EL (cell line): ENCODE measurements at regions not wholly inside any gene's neighbourhood (a gene's known extent, or its start where the extent isn't known, plus 50 kb on each side); places are given as distances from the start of the nearest gene placed in this dataset.

Source experiments
- DNase-seq: peaks from one replicate; pipeline ENCODE4 v3.0.0-alpha.2; 2016

DNA sequence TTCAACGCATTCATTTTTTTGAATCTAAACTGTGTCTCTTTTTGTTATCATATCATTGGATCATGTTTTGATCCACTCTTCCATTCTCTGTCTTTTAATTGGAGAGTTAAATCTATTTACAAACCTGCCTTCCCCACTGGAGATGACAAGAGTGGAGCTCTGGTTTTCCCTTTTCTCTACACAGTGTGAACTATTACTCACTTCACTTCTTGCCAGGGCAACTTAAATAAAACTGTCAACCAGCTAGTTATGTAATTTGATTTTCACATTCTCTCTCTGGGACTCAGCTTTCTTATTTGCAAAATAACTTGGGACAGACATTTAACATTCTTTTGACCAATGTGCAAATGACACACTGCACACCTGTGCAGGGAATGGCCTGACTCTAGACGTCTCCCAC is 230.8 kb upstream of the CST7 start:
- no peak for DNase-seq

DNA sequence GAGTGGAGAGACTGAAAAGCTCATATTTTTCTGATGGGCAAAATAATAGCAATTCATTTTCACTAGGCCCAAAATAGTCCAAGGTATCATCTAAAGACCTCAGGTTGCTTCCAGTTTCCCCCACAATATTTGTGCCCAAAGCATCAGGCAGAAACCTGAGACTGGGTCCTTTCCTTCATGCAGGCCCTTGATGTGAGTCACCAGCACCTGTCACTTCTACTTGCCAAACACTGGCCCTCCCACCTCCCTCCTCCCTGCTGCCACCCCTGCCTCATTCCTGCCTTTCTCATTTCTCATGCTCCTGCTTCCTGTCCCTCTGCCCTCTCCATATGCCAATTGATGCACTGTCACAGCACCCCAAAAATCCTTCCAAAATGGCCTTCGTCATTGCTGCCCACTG is 230.4 kb upstream of the CST7 start:
- DNase-seq, result no peak

DNA sequence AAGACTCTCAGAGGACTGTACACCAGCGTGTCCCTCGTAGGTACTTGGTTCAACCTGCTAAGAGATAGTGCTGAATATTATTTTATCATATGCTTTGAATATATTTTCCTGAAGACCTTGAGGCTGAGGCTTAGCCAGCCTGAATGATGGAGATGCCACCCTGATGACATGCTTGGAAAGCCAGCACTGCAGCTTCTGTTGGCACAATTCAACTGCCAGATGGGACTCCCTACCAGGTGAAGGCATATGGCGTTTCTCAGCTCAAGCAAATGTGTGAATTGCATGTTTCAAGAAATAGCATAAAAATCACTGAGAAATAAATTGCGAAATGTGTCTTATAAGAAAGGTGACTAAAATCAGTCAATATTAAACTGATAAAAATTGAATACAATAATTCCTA is 228.1 kb upstream of the CST7 start:
- DNase-seq, result no peak

DNA sequence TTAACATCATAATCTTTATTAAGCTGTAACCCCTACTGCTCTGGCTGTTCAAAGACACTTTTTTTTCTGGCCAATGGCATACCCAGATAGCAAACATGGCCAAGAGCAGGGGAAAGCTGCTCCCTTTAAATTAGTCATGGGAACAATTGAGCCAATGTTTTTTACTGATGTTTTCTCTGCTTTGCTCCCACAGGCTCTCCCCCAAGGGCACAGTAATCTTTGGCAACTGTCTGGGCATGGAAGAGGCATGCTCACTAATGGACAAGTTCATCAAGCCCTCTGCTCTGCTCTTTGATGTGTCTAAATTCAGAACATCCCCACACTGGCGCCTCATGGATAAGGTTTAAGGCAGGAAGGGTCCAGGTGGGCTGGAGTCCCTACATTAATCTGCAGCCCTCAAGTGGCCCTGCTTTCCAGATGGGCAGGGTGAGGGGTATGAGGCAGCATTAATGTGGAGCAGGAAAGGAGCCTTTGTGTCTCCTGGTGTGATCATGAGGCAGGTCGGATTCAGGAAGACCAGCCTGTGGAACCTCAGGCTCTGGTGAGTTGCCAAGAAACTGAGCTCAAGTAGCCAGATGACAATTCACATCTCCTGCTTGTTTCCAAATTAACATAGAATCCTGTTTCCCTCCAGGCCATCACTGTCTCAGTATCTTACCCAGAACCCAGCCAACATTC is 227.0 kb upstream of the CST7 start:
- no peak for DNase-seq

DNA sequence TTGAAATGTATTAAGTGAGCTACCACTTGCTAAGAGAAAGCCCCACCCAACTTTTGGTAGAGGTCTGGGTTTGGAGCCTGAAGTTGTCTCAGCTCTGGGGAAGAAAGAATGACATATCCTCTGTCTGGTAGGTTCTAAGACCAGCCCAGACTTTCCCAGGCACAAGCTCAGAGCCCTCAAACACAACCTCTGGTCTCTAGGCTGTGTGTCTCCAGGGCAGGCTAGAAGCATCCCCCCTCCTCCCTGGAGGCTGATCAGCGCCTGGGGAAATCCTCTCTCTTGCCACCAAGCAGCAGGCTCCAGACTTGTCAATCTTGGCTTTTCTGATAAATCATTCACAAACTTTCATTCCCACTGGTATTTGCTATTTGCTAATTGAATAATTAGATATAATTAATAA is 226.5 kb upstream of the CST7 start:
- no peak for DNase-seq

DNA sequence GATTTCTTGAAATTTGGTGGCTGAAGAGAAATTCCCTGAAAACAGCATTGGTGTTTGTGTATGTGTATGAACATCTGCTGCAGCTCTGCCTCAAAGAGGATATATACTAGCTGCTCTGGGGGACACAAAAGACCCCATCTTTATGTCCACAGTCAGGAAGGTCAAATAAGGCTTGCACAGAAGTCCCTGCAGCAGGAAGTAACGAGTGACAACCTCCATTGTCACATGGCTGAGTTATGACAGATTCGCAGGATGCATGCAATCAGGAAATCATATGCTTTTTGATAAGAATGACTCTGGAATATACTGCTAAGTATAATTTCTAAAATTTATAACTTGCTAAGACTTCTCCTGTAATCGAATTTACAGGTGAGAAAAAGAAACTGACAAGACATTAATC is 225.9 kb upstream of the CST7 start:
- no peak for DNase-seq

DNA sequence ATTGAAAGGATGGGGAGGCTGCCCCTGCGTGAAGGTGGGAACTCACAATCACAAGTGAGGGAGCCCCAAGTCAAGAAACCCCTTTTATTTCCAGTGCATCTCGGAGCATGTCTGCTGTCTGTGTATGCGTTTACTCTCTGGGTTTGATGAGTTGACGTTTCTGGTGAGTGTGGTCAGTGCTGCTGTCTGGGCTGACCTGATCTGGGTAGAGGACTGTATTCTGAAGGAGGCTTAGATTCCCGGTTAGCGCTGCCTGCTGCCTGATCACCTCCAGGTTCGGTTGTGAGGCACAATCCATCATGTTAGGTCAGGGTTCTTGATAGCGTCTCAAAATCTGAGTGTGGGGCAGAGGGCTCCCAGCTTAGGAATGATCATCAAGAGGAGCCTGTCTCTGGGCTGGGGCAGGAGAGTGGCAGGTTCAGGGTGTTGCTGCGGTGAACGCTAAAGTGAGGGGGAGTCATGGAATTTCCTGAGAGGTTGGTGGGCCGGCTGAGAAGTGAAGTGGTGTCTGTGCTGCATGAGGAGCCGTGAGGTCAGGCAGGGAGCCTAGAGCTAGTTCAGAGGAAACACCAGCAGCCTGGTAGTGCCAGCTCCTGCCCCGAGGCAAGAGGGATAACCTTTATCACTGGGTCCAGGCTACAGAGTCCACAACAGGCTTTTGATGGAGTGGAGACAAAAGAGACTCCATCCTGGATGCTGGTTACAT is 225.3 kb upstream of the CST7 start:
- DNase-seq, result no peak

DNA sequence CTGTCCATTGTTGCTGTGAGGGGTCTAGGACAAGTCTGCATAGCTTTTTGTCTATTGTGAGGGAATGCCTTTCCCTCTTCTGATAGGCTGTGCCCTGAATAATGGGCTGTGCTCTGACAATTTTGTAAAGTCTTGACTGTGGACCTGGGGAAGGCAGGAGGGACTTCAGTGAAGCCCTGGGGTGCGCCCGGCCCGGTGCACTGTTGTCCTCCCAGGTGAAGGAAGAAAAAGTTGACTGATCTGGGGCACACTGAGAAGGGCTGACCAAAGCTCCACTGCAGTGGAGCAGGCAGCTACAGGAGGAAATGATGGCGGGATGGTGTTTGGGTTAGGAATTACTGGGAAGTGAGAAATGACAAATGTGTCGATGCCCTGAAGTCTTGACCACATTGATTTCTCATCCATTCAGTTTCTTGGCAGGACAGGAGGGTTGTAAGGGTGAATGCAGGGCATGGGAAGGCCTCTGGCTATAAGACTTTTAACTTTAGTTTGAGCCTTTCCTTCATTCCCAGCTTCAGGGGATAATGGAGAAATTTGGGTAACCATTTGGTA is 224.0 kb upstream of the CST7 start:
- DNase-seq, result no peak

DNA sequence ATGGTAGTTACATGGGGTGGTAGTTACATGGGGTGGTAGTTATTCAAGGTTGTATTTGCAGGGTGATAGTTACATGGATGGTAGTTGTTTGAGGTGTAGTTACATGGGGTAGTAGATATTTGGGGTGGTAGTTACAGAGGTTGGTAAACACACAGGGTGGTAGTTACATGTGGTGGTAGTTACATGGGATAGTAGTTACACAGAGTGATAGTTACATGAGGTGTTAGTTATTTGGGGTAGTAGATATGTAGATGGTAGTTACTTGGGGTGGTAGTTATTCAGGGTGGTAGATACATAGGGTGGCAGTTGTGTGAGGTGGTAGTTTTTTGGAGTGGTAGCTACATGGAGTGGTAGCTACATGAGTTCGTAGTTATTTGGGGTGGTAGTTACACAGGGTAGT is 221.3 kb upstream of the CST7 start:
- DNase-seq, result no peak

DNA sequence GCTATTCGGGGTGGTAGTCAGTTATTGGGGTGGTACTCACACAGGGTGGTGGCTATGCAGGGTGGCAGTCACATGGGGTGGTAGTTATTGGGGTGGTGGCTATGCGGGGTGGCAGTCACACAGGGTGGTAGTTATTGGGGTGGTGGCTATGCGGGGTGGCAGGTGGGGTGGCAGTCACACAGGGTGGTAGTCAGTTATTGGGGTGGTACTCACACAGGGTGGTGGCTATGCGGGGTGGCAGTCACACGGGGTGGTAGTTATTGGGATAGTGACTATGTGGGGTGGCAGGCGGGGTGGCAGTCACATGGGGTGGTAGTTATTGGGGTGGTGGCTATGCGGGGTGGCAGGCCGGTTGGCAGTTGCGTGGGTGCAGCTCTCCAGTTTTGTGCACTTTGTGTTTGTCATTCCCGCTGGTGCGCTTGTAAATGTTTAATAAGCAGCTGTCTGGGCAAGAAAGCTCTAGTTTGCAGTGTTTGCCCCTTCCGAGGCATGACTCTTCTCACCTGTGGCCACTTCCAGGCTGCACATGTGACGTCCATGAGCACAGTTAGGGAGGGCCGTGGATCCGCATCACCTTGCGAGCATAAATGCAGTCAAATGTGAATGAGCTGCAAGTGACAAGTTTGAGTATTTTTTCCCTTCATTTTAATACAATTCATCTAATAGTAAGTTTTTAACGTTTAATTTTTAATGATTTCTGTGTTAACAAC is 219.0 kb upstream of the CST7 start:
- no peak for DNase-seq

DNA sequence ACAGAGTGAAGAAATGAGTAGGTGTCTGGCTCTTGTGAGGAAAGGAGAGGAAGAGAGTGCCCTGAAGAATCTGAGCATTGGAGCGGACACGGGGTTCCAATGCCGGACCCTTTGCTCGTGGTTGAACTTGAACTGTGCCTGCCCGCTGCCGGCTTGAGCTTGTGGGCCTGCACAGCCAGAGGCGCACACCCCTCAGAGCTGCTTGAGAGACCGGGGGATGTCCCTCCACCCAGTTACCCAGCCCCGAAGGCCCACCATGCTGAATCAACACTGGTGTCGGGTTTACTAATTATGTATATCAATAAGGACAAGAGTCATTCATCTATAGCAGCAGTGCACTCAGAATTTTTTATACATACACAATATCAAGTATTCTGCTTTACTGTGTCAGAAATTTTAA is 218.3 kb upstream of the CST7 start:
- no peak for DNase-seq

DNA sequence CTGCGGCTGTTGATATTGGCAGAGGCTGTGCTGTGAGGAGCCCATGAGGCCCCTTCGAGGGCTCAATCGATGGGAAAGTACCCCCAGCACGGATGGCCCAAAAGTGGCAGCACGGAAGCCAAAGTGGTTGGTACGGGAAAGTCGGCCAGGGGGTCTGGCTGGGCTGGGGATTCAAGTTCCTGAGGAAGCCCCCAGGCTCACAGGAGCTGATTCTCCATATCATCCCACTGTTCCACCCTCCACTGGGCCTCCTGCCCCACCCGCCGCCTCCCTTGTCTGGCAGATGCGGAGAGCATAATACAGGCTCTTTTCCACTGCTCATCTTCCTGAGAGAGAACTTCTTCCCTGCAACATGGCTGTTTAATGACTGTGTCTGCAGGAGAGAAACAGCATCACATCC is 217.8 kb upstream of the CST7 start:
- no peak for DNase-seq

DNA sequence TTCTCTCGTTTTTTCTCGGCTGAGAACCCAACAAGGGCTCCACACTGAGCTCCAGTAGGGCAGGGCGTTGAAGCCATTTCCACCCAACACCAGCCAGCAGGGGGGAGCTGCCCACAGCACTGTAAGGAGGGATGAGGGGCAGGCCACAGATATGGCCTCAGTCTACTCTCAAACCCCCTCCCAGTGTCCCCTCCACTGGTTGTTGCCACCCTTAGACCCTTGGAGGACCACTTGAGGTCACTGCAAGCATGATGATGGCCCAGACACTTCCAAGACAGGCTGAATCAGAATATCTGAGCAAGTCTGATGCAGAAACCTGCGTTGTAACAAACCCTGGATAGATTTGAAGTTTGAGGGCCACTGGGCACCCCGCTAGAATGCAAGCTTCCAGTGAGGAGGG is 217.0 kb upstream of the CST7 start:
- no peak for DNase-seq

DNA sequence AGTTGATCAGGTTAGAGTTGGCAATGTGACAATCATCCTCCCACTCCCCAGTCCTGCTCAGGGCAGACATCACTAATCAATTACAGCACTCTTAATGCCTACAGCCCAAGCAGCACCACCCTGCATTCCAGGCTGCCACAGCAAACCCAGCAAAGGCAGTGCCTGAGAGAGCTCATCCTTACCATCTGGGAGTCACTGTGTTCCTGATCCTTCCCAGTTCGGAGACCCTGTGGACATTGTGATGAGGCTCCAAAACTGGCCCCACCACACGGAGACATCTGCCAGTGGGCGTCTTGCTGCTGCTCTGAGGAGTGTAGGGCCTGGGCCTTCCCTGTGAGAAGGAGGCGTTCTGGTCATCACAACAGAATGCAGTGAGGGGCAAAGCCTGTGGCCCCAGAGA is 216.5 kb upstream of the CST7 start:
- no peak for DNase-seq

DNA sequence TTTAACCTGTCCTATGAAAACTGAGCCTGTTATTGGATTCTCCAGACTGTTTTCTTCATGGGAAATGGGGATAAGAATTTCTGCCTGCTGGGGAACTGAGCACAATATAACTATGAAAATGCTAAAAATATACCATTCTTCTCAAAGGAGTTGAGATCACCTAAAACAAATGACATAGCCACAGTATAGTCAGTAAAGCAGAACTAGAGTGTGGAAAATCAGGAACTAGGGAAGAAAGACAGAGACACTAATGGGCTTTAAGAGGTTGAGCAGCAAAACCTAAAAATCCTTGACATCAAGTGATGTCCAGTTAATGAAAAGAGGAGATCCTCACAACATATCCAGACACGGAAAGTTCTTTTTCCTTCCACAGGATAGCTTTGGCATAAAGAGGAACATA is 215.7 kb upstream of the CST7 start:
- DNase-seq, result no peak

DNA sequence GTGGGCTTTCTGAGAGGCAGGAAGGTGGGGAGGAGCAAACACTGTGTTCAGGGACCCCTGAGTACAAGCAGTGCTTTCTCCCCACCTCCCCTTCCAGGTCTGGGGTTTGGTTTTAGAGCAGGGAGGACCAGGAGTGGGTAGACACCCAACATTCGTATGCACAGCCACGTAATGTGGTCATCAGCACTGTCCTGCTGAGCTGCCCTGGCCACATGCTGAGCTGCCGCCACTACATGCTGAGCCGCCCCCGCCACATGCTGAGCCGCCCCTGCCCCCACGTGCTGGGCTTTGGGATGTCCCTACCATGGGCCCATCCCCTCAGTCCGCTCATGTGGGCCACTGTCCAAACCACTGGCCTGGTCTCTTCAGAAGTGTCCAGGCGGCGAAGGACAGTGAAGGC is 214.9 kb upstream of the CST7 start:
- no peak for DNase-seq

DNA sequence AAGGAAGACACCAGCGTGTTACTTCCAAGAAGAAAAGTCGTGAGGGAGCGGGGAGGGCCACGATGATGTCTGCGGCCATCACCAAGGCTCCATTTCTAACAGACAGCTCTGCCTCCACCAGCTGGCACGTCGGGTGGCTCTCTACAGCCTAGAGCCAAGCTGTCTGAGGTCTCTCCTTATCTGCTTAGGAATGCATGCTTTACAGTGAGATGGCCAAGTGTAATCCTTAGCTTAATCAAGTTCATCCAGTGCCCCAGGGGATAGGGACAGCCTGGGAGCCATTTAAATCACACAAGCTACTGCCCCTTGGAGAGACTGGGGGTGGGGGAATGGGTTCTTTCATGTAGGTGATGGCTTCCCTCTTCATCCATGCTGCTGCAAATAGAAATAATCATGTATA is 213.8 kb upstream of the CST7 start:
- no peak for DNase-seq

DNA sequence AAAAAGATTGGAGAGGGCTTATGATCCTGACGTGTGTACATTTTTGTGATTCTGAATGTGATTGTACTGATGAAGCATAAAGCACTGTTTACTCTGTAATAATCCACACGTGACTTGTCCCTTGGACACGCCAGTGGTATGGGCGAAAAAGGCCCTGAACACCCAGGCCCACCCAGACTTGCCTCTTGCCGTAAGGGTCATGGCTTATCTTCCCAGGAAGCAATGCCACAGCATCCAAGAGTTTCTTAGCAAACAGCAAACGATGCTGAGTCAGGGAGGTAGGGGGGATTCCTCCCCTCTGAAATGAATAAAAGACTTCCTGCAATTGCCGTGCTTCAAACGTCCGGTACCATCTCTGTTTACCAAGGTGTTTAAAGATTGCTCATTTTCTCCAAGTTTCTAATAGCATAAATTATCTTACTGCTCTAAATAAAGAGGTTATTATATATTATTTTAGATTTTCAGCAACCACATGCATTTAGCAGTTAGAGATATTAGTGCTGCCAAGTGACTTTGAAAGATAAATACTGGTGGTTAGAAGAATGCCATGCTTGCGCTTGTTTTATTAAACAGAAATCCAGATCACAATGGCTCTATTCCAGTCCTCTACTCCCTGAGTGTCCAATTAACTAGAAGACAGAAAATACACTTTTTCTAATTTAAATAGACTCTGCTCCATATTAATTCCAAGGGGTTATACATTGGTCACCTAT is 212.8 kb upstream of the CST7 start:
- DNase-seq, result no peak

DNA sequence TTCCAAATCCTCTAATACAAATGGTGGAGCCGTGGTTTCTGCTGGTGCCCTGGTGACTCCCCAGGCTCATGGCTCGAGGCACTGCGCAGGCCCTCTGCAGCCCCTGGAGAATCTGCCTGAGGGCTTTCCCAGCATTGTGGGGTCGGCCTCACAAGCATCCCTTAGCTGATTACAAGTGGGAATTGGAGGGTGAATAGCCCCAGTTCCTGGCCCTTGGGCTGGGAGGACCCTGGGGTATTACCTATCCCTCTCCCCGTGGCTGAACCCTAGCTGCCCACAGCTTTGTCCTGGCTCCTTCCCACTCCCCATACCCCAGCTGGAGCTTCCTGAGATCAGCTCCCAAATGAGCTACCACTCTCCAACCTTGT is 212.2 kb upstream of the CST7 start:
- no peak for DNase-seq

DNA sequence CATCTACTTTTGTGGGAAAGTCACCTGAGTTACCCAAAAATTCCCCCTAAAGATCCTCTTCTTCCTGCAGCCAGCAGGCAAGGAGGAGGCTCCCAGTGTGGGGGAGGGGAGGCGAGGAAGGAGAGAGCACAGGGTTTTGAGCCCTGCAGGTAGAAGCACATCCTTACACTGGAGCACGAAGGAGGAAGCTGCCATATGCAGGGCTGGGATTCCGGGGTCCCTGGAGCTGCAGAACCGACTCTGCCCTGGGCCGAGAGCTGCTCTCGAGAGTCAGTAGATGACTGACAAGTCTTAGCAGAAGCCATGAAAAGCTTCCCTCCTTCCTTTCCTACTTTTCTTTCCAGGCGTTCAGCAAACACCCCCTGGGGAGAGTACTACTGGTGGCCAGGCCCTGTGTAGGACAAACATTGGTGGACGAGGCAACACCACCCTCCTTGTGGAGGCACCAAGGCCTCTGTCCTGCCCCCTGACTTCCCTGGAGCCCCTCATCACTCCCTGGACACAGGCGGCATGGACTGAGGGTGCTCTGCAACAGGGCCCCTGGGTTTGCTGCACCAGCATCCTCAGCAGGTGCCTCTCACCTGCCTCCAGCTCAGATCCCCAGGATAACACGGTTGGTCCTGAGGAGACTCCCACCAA is 211.7 kb upstream of the CST7 start:
- DNase-seq, result no peak

DNA sequence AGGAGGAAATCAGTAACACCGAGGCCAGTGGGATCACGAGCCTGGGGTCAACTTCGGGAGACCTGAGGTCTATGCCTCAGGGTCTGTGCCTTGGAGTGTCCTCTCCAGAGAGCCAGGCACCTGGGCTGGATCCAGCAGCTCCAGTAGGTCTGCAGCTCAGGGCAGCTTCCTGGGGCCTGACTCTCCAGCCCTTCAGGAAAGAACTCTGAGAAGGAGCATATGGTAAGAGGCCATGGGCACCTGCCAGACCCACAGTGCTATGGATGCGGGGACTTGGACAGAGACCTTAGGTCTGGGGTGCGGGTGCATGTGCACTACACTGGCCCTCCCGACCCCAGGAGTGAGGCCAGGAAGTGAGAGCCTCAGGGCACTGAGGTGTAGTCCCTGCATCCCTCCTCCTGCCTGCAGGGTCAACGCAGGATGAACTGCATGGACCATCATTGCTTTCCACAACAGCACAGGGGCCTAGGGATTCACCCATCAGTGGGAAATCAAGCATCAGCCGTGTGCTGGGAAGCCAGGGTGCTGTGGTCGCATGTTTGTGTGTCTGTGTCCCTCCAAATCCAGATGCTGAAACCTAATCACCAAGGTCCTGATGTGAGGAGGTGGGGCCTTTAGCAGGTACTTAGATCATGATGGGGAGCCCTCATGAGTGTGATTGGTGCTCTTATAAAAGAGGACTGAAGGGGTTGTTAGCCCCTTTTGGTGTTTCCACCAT is 210.9 kb upstream of the CST7 start:
- no peak for DNase-seq

DNA sequence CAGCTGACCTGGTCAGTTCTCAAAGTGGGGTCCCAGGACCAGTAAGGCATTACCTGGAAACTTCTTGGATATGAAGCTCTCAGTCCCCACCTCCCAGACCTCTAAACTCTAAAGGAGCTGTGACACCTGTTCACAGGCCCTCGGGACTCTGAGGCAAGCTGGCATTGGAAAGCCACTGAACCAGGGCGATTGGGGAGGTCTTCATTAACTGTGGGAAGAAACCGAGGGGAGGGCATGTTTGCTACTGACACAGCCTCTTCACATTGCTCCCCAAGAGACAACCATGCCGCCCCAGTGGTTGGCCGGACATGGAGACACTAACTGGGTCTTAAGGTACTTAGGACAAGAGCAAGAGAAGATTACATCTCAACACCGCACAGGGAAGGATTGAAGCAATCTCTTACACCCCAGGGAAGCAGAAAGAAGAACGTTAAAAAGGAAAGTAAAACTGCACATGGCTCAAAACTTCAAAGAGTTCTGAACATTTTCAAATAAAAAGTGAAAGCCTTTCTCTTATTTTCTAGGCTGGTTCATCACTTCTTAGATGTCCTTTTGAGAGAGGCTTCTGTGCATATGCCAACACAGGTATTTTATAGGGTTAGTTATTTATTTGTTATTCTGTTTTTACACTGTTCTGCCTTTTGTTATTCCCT is 210.0 kb upstream of the CST7 start:
- DNase-seq, result no peak
